HepG2 (cell line): ENCODE measurements at regions not wholly inside any gene's neighbourhood (a gene's known extent, or its start where the extent isn't known, plus 50 kb on each side); places are given as distances from the start of the nearest gene placed in this dataset.

ENCODE experiments used
- CAMTA2 ChIP-seq: sonication (generic); formaldehyde crosslinking; IDR thresholded peaks from 2 replicates; pipeline ENCODE4 v1.4.0; 2020; ENCODE audit warnings: mild to moderate bottlenecking, missing genetic modification reagents, borderline replicate concordance
- CEBPB ChIP-seq: IDR thresholded peaks from 2 replicates; pipeline ENCODE4 v1.6.1; 2011; ENCODE audit warnings: low read depth, low read length, improper control_type of control experiment, borderline replicate concordance
- RBM39 ChIP-seq: fragments of 200-400 bp; formaldehyde crosslinking; IDR thresholded peaks from one replicate; pipeline ENCODE4 v1.6.1; 2018; ENCODE audit warnings: antibody characterized with exemption, mild to moderate bottlenecking, low read depth, low read length; ENCODE audit not compliant: poor library complexity, severe bottlenecking
- SIX1 ChIP-seq: sonication (generic); formaldehyde crosslinking; IDR thresholded peaks from 2 replicates; pipeline ENCODE4 v1.4.0; 2020; ENCODE audit warnings: missing genetic modification reagents, borderline replicate concordance
- TRIM22 ChIP-seq: fragments of 450-650 bp; IDR thresholded peaks from 2 replicates; pipeline ENCODE4 v1.6.1; 2017
- TRIM24 ChIP-seq: sonication (generic); formaldehyde crosslinking; IDR thresholded peaks from 2 replicates; pipeline ENCODE4 v1.8.0; 2022; ENCODE audit warnings: mild to moderate bottlenecking, missing genetic modification reagents
- ZNF138 ChIP-seq: sonication (generic); formaldehyde crosslinking; IDR thresholded peaks from 2 replicates; pipeline ENCODE4 v1.5.0; 2020; ENCODE audit warnings: mild to moderate bottlenecking, low read depth, missing genetic modification reagents
- ZNF30 ChIP-seq: sonication (generic); formaldehyde crosslinking; IDR thresholded peaks from 2 replicates; pipeline ENCODE4 v1.5.0; 2020; ENCODE audit warnings: mild to moderate bottlenecking, missing genetic modification reagents
- ZNF484 ChIP-seq: sonication (generic); formaldehyde crosslinking; IDR thresholded peaks from 2 replicates; pipeline ENCODE4 v1.5.1; 2020; ENCODE audit warnings: mild to moderate bottlenecking, low read depth, missing genetic modification reagents, borderline replicate concordance
- TF ChIP-seq, protein P1 (sequence below): sonication (generic); formaldehyde crosslinking; IDR thresholded peaks from 2 replicates; pipeline ENCODE4 v1.4.0; 2020; ENCODE audit warnings: mild to moderate bottlenecking, missing genetic modification reagents
- TF ChIP-seq, protein P2 (sequence below): sonication (generic); formaldehyde crosslinking; IDR thresholded peaks from 2 replicates; pipeline ENCODE4 v1.8.0; 2022; ENCODE audit warnings: mild to moderate bottlenecking, missing genetic modification reagents, moderate library complexity

- TF ChIP-seq, protein P1, sequence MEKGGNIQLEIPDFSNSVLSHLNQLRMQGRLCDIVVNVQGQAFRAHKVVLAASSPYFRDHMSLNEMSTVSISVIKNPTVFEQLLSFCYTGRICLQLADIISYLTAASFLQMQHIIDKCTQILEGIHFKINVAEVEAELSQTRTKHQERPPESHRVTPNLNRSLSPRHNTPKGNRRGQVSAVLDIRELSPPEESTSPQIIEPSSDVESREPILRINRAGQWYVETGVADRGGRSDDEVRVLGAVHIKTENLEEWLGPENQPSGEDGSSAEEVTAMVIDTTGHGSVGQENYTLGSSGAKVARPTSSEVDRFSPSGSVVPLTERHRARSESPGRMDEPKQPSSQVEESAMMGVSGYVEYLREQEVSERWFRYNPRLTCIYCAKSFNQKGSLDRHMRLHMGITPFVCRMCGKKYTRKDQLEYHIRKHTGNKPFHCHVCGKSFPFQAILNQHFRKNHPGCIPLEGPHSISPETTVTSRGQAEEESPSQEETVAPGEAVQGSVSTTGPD (CRISPR knock-in tag) = no peak
- no peak for TF ChIP-seq ZNF138 (CRISPR knock-in tag)
- TF ChIP-seq TRIM22 = no peak
- no peak for TF ChIP-seq CAMTA2 (CRISPR knock-in tag)
- no peak for TF ChIP-seq SIX1 (CRISPR knock-in tag)
- TF ChIP-seq, protein P2, sequence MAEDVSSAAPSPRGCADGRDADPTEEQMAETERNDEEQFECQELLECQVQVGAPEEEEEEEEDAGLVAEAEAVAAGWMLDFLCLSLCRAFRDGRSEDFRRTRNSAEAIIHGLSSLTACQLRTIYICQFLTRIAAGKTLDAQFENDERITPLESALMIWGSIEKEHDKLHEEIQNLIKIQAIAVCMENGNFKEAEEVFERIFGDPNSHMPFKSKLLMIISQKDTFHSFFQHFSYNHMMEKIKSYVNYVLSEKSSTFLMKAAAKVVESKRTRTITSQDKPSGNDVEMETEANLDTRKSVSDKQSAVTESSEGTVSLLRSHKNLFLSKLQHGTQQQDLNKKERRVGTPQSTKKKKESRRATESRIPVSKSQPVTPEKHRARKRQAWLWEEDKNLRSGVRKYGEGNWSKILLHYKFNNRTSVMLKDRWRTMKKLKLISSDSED (CRISPR knock-in tag) = no peak
- TF ChIP-seq CEBPB = no peak
- no peak for TF ChIP-seq RBM39
- no peak for TF ChIP-seq TRIM24 (CRISPR knock-in tag)
- TF ChIP-seq ZNF30 (CRISPR knock-in tag) = no peak
- TF ChIP-seq ZNF484 (CRISPR knock-in tag) = no peak
These were observed 973.7 kb downstream of the NSUN3 start (continued) for GRCh38 chr3:95036526-95037021.
